ENCODE measurements at regions not wholly inside any gene's neighbourhood (a gene's known extent, or its start where the extent isn't known, plus 50 kb on each side); places are given as distances from the start of the nearest gene placed in this dataset.

DNA sequence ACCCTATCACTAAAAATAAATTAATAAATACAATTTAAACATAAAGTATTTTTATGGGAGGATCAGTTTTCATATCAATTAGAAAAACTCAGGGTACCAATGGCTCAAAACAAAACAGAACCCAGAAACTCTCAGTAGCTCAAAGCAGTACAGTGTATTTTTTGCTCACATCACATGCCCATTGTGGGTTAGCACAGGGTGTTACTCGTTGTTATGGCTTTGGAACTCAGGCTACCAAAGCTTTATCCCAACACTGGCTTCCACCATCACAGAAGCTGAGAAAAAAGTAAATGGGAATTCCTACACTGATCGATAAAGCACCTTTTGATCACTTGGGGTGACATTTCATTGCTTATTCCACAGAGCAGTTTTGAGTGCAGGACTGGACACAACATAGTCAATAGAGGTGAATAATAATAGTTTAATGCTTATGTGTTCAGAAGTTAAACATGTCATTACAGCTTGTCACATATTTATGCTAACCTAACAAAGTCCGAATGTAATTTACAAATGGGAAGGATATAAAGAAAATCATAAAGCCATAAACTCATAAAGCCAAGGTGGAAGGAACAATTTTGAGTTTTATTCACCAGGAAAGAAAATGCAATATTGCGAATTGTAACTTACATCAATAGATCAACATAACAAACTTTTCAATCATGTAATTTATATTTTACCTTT is 484.5 kb upstream of the TMPRSS15 start:
- Histone ChIP-seq H3K27me3 (replicated peaks) (no peaks in the 10 kb centered on the region), H3K4me3 (ENCODE audit: low read depth, low read length) (no peak overlapping the region), H3K27ac (no peak overlapping the region), H3K36me3 (replicated peaks) (no peaks in the 10 kb centered on the region)
- TF ChIP-seq, protein P1, sequence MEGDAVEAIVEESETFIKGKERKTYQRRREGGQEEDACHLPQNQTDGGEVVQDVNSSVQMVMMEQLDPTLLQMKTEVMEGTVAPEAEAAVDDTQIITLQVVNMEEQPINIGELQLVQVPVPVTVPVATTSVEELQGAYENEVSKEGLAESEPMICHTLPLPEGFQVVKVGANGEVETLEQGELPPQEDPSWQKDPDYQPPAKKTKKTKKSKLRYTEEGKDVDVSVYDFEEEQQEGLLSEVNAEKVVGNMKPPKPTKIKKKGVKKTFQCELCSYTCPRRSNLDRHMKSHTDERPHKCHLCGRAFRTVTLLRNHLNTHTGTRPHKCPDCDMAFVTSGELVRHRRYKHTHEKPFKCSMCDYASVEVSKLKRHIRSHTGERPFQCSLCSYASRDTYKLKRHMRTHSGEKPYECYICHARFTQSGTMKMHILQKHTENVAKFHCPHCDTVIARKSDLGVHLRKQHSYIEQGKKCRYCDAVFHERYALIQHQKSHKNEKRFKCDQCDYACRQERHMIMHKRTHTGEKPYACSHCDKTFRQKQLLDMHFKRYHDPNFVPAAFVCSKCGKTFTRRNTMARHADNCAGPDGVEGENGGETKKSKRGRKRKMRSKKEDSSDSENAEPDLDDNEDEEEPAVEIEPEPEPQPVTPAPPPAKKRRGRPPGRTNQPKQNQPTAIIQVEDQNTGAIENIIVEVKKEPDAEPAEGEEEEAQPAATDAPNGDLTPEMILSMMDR (IDR thresholded peaks at IDR 0.05; ENCODE audit: low read depth, low read length, missing control alignments), result no peak
- DNase-seq, result no peak
- in situ Hi-C loops (cut with HindIII; ENCODE audit: low pct_ligation_motif_present, low sequenced_read_pairs), result no loop called here

GRCh38 chr21:18893406-18893805 is 489.8 kb upstream of the TMPRSS15 start:
- TF ChIP-seq, protein P1 (IDR thresholded peaks at IDR 0.05; ENCODE audit: low read depth, low read length, missing control alignments), result no peak
- no peak overlapping the region for H3K4me3 ChIP-seq (ENCODE audit: low read depth, low read length)
- no peaks in the 10 kb centered on the region for H3K36me3 ChIP-seq (replicated peaks)
- DNase-seq, result no peak
- H3K27ac ChIP-seq, result no peak overlapping the region
- H3K27me3 ChIP-seq (replicated peaks), result no peaks in the 10 kb centered on the region
- in situ Hi-C loops (cut with HindIII; ENCODE audit: low pct_ligation_motif_present, low sequenced_read_pairs), result no loop called here

DNA sequence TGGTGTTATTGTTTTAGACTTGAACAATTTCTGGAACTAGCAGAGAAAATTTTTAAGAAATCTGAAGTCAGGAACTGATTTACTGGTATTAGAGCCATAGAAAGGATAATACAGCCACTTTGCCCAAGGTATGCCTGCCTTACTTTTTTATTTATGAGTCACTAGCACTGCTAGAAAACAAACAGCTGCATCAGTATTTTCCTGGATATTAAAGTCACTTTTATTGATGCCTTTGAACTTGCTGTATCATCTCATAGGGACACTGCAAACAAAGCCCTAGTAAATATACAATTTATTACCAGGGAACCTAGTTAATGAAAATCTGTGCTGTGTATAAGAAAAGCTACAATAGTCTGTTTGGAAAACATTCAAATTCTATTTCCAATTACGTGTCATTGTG is 490.8 kb upstream of the TMPRSS15 start:
- no peak for DNase-seq
- Histone ChIP-seq H3K4me3 (ENCODE audit: low read depth, low read length) (no peak overlapping the region), H3K27ac (no peak overlapping the region), H3K27me3 (replicated peaks) (no peaks in the 10 kb centered on the region), H3K36me3 (replicated peaks) (no peaks in the 10 kb centered on the region)
- TF ChIP-seq, protein P1 (IDR thresholded peaks at IDR 0.05; ENCODE audit: low read depth, low read length, missing control alignments), result no peak
- in situ Hi-C loops (cut with HindIII; ENCODE audit: low pct_ligation_motif_present, low sequenced_read_pairs), result no loop called here

DNA sequence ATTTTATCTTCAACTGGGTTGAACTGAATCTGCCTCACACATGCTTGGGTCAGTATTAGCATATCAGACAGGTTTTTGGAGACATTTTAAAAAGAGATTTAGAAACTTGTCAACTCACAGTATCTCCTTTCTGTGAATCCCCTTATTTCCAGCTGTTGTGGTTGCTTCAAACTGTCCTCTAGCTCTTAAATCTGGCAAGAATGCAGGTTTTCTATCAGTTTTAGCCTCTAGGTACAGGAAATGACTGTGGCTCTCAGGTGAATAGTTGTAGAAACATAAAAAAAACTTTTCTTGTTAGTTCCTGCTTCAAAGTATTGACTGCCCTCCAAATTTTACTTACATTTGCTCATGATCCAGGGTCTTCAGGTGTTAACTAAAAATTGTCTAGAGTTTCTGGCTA is 495.7 kb upstream of the TMPRSS15 start:
- Histone ChIP-seq H3K27ac (no peak overlapping the region), H3K4me3 (ENCODE audit: low read depth, low read length) (no peak overlapping the region), H3K27me3 (replicated peaks) (no peaks in the 10 kb centered on the region), H3K36me3 (replicated peaks) (no peaks in the 10 kb centered on the region)
- TF ChIP-seq, protein P1 (IDR thresholded peaks at IDR 0.05; ENCODE audit: low read depth, low read length, missing control alignments), result no peak
- DNase-seq, result no peak
- in situ Hi-C loops (cut with HindIII; ENCODE audit: low pct_ligation_motif_present, low sequenced_read_pairs), result no loop called here

DNA sequence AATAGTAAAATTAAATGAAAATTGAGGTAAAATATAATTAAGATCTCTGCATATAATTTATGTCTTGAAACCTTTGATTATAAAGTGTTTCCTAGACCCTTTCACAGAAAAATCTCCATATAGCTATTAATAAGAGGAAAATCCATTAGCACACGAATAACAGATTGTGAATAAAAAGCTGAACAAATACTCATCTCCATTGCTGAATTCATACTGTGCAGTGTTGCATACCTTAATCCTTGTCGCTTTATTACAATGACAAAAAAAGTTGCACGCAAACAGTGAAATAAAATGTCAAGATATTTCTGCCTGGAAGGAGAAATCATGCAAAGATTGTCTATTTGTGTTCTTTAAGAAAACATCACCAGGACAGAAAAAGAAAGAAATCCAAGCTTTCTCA is 499.1 kb upstream of the TMPRSS15 start:
- in situ Hi-C loops (cut with HindIII; ENCODE audit: low pct_ligation_motif_present, low sequenced_read_pairs), result no loop called here
- no peak for DNase-seq
- H3K4me3 ChIP-seq (ENCODE audit: low read depth, low read length), result no peak overlapping the region
- H3K36me3 ChIP-seq (replicated peaks), result no peaks in the 10 kb centered on the region
- TF ChIP-seq, protein P1 (IDR thresholded peaks at IDR 0.05; ENCODE audit: low read depth, low read length, missing control alignments), result no peak
- H3K27me3 ChIP-seq (replicated peaks), result no peaks in the 10 kb centered on the region
- no peak overlapping the region for H3K27ac ChIP-seq

DNA sequence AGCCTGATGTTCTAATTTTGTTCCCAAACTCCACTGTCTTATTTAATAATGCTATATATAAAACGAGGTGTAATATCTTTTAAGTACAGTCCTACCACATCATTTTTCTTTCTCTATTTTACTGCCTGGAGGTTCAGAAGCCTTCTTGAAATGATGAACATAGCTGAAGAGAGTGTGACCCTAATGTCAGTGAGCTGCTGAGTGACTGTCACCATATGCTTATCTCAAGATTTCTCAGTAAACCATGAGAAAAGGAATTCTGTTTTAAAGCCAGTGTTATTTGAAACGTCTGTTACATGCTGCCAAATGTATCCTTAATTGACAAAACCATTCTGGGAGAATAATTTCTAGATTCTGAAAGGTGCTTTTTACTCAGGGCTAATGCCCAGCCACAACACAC is 503.5 kb upstream of the TMPRSS15 start:
- TF ChIP-seq, protein P1 (IDR thresholded peaks at IDR 0.05; ENCODE audit: low read depth, low read length, missing control alignments), result no peak
- DNase-seq, result no peak
- Histone ChIP-seq H3K36me3 (replicated peaks) (no peaks in the 10 kb centered on the region), H3K27me3 (replicated peaks) (no peaks in the 10 kb centered on the region), H3K4me3 (ENCODE audit: low read depth, low read length) (no peak overlapping the region), H3K27ac (no peak overlapping the region)
- in situ Hi-C loops (cut with HindIII; ENCODE audit: low pct_ligation_motif_present, low sequenced_read_pairs), result no loop called here
